GM12873 (cell line): ENCODE measurements at regions not wholly inside any gene's neighbourhood (a gene's known extent, or its start where the extent isn't known, plus 50 kb on each side); places are given as distances from the start of the nearest gene placed in this dataset.

Source experiments
- TF ChIP-seq, protein P1 (sequence below): IDR thresholded peaks from 2 replicates; pipeline ENCODE4 v1.5.1; 2012; ENCODE audit warnings: low read depth, mild to moderate bottlenecking, moderate library complexity, low read length, control low read depth; ENCODE audit not compliant: insufficient read depth; ENCODE audit errors: missing control alignments

- TF ChIP-seq, protein P1, sequence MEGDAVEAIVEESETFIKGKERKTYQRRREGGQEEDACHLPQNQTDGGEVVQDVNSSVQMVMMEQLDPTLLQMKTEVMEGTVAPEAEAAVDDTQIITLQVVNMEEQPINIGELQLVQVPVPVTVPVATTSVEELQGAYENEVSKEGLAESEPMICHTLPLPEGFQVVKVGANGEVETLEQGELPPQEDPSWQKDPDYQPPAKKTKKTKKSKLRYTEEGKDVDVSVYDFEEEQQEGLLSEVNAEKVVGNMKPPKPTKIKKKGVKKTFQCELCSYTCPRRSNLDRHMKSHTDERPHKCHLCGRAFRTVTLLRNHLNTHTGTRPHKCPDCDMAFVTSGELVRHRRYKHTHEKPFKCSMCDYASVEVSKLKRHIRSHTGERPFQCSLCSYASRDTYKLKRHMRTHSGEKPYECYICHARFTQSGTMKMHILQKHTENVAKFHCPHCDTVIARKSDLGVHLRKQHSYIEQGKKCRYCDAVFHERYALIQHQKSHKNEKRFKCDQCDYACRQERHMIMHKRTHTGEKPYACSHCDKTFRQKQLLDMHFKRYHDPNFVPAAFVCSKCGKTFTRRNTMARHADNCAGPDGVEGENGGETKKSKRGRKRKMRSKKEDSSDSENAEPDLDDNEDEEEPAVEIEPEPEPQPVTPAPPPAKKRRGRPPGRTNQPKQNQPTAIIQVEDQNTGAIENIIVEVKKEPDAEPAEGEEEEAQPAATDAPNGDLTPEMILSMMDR = no peak
Observed at GRCh38 chr10:52615756-52616394, 156.7 kb downstream of the MBL2 start.

DNA sequence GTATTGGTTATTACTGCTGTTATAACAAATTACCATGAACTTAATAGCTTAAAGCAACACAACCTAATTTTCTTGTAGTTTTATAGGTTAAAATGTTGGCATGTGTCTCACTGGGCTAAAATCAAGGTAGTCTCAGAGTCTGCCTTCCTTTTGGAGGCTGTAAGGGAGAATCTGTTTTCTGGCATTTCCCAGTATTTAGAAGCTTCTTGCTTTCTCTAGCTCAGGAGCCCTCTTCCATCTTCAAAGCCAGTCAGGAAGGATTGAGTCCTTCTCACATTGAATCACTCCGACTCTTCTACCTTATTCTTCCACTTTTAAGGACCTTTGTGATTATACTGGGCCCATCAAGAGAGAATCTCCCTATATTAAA is 156.2 kb downstream of the MBL2 start:
- TF ChIP-seq, protein P1 = no peak

DNA sequence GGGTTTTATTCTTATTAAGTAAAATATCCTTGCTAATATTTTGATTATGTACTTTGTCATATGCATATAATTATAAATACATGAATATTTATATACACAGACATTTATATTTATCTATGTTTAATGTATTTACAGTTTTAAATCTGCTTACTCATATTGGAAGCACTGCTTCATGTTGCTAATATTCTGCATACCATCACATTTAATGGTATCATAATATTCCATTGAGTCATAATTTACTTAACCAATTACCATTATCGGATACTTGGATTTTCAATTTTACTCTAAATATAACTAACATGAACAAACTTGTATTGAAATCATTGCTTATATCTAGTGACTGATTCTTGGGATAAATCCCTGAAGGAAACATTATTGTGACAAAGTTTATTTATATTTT is 155.2 kb downstream of the MBL2 start:
- TF ChIP-seq, protein P1 = no peak

- TF ChIP-seq, protein P1 = no peak
Observed at GRCh38 chr10:52619052-52619451, 153.5 kb downstream of the MBL2 start.

- TF ChIP-seq, protein P1 = no peak
Observed at GRCh38 chr10:52621635-52622079, 150.9 kb downstream of the MBL2 start.

GRCh38 chr10:52623761-52624160 is 148.8 kb downstream of the MBL2 start:
- TF ChIP-seq, protein P1 = no peak

GRCh38 chr10:52627279-52627678 is 145.3 kb downstream of the MBL2 start:
- TF ChIP-seq, protein P1 = no peak

- TF ChIP-seq, protein P1 = no peak
Observed at GRCh38 chr10:52631146-52631545, 141.4 kb downstream of the MBL2 start.
